GM15510 (cell line): ENCODE measurements at regions not wholly inside any gene's neighbourhood (a gene's known extent, or its start where the extent isn't known, plus 50 kb on each side); places are given as distances from the start of the nearest gene placed in this dataset.

ENCODE experiments used
- POLR2A ChIP-seq: IDR thresholded peaks from 3 replicates; pipeline ENCODE4 v1.6.1; 2011; ENCODE audit warnings: borderline replicate concordance; ENCODE audit not compliant: insufficient read length; ENCODE audit errors: extremely low read depth

DNA sequence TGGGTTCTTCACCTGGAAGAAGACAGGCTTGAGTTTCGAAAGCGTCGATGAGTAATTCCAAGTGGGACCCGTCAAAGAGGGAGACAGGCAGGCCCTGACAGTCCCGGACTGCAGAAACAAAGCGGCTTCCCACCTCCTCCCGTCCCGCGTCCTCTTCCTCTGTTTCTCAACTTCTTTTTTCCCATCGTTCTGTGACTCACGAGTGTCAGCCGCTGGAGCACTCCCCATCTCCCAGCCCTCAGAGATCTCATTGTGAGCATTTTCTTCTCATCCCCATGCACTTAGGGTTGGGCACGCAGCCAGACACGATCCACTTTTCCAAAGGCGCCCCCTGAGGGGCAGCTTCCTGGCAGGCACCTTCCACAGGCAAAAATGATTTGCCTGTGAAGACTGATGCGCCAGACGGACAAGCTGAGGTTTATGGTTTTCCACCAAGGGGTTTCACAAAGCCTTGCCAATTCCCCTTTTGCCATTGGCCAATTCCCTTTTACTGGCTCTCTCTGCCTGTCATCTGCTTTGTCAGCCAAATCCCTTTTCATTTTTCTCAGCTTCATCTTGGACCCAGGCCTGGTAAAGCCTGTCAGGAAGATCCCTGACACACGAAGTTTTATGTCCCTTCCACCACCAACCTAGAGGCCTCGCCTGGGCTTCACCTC, 86.5 kb upstream of the ANKRD55 start:
- no peak for TF ChIP-seq POLR2A

GRCh38 chr5:56317923-56318561, 84.9 kb upstream of the ANKRD55 start:
- TF ChIP-seq POLR2A: no peak

- no peak for TF ChIP-seq POLR2A
Observed at GRCh38 chr5:56316299-56316994, 83.3 kb upstream of the ANKRD55 start.

DNA sequence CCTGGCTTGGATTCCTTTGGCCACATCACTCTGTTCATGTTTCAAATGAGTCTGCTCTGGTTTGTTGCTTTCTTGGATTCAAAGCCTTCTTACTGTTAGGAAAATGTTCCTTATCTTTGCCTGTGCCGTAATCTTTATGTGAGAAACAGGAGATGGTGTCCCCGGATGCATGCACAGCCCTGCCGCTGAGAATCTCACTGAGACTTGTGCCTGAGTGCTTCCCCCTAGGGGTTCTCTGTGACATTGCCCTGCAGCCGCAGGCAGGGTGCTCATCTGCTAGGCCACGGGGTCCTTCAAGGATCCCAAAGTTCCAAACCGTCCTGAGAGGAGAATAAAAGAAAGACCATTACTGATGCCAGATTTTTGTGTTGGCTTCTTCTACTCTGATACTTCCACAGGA, 81.4 kb upstream of the ANKRD55 start:
- no peak for TF ChIP-seq POLR2A

GRCh38 chr5:56313596-56313995, 80.5 kb upstream of the ANKRD55 start:
- TF ChIP-seq POLR2A: no peak

GRCh38 chr5:56313004-56313531, 79.9 kb upstream of the ANKRD55 start:
- no peak for TF ChIP-seq POLR2A

GRCh38 chr5:56311306-56311905, 78.3 kb upstream of the ANKRD55 start:
- no peak for TF ChIP-seq POLR2A

DNA sequence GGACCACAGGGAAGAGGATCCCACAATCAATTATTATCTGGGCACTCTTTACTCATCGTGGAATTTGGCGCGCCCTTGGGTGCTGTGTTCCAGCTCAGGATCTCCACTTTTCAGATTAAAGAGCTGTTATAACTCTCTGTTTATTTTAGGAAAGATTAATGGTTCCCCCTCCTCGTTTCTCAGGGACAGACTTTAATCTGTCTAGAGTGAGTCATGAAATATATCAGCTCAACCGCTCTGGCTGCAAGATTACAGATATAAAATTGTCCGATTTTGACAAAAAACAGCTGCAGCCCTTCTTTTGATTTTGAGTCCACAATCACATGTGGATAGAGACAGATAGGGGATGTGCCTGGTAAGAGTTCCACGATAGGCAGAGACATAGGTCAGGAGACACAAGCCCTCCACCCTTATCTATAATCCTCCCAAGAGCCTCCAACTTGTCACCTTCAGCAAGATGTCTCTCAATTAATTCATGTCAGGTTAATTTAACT, 77.6 kb upstream of the ANKRD55 start:
- no peak for TF ChIP-seq POLR2A

- TF ChIP-seq POLR2A: no peak
Observed at GRCh38 chr5:56309262-56309826, 76.2 kb upstream of the ANKRD55 start.

DNA sequence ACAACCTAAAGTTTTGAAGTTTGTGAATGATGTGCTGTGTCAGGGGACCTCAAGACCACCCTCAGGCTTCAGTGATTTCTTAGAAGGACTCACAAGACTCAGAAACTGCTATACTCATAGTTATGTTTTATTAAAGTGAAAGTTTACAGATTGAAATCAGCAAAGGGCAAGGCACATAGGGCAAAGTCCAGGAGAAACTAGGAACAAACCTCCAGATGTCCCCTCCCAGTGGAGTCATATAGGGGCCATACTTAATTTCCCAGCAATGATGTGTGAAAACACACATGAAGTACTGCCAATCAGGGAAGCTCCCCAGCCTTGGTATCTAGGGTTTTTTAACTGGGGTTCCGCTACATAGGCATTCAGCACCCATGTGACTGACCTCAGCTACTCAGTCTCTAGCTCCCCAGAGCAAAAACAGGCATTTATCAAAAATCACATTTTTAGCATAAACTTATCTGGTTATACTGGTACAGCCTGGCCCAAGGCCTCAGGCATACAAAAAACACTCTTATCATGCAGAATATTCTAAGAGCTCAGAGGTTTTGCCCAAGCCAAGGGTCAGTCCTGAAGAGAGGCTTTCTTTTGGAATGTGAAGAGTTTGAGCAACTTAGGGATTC, 74.7 kb upstream of the ANKRD55 start:
- TF ChIP-seq POLR2A: no peak

GRCh38 chr5:56306433-56307150, 73.5 kb upstream of the ANKRD55 start:
- no peak for TF ChIP-seq POLR2A

GRCh38 chr5:56305001-56305950, 72.1 kb upstream of the ANKRD55 start:
- TF ChIP-seq POLR2A: no peak

DNA sequence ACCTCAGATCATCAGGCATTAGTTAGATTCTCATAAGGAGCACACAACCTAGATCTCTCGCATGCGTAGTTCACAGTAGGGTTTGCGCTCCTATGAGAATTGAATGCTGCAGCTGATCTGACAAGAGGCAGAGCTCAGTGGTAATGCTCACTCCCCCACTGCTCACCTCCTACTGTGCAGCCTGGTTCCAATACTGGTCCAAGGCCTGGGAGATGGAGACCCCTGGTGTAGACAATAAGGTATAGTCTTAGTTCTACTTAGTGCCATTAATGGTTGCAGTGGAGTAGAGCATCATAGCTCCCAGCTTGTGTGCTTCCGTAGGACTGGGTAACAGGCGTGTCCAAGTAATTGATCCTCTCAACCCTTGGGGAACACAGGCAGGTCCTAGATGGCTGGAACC, 70.4 kb upstream of the ANKRD55 start:
- no peak for TF ChIP-seq POLR2A
